ENCODE measurements at regions not wholly inside any gene's neighbourhood (a gene's known extent, or its start where the extent isn't known, plus 50 kb on each side); places are given as distances from the start of the nearest gene placed in this dataset.

DNA sequence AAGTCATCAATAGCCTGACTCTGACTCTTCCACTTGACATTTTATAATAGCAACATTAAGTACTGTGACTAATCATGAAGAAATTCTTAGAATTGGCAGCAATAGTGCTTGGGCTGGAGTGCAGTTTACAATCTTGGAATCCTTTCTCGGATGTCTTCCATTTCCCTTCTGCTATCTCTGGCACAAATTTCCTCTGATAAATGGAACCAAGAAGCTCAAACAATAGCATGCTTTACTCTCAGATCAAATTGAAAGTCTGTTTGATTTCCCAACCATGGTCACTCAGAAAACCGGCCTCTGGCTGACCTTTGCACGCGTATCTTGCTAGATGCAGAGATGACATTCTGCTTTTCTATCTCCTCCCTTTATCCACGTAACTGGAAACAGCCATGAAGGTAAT is 99.0 kb upstream of the SPANXC start (continued):
- TF ChIP-seq TAF9B (IDR thresholded peaks at IDR 0.05; ENCODE audit: partially characterized antibody) (no peak), TFAM (CRISPR knock-in tag; conservative IDR thresholded peaks at IDR 0.05) (no peak)

DNA sequence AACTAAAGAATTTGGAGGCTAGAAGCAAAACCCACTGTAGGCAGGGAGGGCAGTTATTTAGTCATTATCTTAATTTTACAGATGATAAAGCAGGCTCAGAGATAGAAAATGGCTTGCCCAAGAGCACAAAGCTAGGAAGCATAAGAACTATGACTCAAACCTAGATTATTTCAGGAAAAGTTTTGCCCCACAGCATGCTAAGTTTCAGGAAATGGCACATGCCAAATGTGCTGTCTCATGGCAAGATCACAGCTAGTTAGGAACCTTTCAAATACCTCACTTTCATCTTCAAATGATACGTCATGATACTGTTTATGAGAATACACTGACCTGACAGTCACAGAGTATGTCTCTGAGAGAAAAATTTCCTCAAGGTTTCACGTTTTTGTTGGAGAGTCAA is 78.5 kb upstream of the SPANXC start:
- FAIRE-seq (no peak), DNase-seq (ENCODE audit: extremely low read depth in 1 of 4, low spot score in 3 of 4) (no peak), ATAC-seq (no peak)
- in situ Hi-C loops (cut with MboI), result no loop called here
- Histone ChIP-seq H3K36me3 (ENCODE audit: control insufficient read depth, insufficient read depth, low read length) (no peaks in the 10 kb centered on the region), H3K27ac (ENCODE audit: extremely low read depth, low read depth, low read length) (no peak overlapping the region), H3K9ac (ENCODE audit: insufficient read depth in 1 of 2, low read depth in 2 of 2, low read length in 2 of 2) (no peak overlapping the region), H3K4me2 (ENCODE audit: insufficient read depth, low read length) (no peak overlapping the region), H3K27me3 (ENCODE audit: control insufficient read depth in 2 of 2, insufficient read depth in 2 of 2, low read length in 2 of 2) (no peaks in the 10 kb centered on the region), H3K79me2 (ENCODE audit: control insufficient read depth, insufficient read depth, low read length) (no peaks in the 10 kb centered on the region), H3K9me1 (ENCODE audit: control insufficient read depth, insufficient read depth, low read length) (no peaks in the 10 kb centered on the region), H2AFZ (ENCODE audit: low read depth, low read length) (no peak overlapping the region), H3K4me1 (replicated peaks in 1 of 2; ENCODE audit: control insufficient read depth in 2 of 2, insufficient read depth in 2 of 2, low read length in 2 of 2) (no peaks in the 10 kb centered on the region), H4K20me1 (replicated peaks; ENCODE audit: control insufficient read depth, insufficient read depth, low read length) (no peaks in the 10 kb centered on the region), H3K4me3 (no peak overlapping the region), H3K9me3 (replicated peaks; ENCODE audit: control insufficient read depth, insufficient read depth, low read depth, low read length) (no peaks in the 10 kb centered on the region)
- intact Hi-C loops (cut with micrococcal nuclease), result no loop called here
- no TSS peak for BruUV-seq (replicated peaks)
- POLR2A ChIA-PET, result no interaction called here
- CTCF ChIA-PET (ENCODE audit: low intra/inter-chr PET ratio), result no interaction called here
- WGBS (ENCODE audit: insufficient coverage, low coverage, missing lambda C conversion rate), result 0% methylated on average over 2 of the region's 2 CpGs
- TF ChIP-seq ZNF146 (CRISPR knock-in tag; IDR thresholded peaks at IDR 0.05; ENCODE audit: unreplicated experiment) (no peak), ZFP30 (CRISPR knock-in tag; IDR thresholded peaks at IDR 0.05; ENCODE audit: borderline replicate concordance) (no peak), CBX5 (IDR thresholded peaks at IDR 0.05; ENCODE audit: borderline replicate concordance, low read depth) (no peak), SMAD3 (CRISPR knock-in tag; conservative IDR thresholded peaks at IDR 0.05) (no peak), HLTF (IDR thresholded peaks at IDR 0.05) (no peak), ATF7 (IDR thresholded peaks at IDR 0.05) (no peak), LARP7 (IDR thresholded peaks at IDR 0.05) (no peak), LCOR (CRISPR knock-in tag; IDR thresholded peaks at IDR 0.05) (no peak)
- TF ChIP-seq, protein P1, sequence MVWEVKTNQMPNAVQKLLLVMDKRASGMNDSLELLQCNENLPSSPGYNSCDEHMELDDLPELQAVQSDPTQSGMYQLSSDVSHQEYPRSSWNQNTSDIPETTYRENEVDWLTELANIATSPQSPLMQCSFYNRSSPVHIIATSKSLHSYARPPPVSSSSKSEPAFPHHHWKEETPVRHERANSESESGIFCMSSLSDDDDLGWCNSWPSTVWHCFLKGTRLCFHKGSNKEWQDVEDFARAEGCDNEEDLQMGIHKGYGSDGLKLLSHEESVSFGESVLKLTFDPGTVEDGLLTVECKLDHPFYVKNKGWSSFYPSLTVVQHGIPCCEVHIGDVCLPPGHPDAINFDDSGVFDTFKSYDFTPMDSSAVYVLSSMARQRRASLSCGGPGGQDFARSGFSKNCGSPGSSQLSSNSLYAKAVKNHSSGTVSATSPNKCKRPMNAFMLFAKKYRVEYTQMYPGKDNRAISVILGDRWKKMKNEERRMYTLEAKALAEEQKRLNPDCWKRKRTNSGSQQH (CRISPR knock-in tag; IDR thresholded peaks at IDR 0.05), result no peak
- TF ChIP-seq, protein P2, sequence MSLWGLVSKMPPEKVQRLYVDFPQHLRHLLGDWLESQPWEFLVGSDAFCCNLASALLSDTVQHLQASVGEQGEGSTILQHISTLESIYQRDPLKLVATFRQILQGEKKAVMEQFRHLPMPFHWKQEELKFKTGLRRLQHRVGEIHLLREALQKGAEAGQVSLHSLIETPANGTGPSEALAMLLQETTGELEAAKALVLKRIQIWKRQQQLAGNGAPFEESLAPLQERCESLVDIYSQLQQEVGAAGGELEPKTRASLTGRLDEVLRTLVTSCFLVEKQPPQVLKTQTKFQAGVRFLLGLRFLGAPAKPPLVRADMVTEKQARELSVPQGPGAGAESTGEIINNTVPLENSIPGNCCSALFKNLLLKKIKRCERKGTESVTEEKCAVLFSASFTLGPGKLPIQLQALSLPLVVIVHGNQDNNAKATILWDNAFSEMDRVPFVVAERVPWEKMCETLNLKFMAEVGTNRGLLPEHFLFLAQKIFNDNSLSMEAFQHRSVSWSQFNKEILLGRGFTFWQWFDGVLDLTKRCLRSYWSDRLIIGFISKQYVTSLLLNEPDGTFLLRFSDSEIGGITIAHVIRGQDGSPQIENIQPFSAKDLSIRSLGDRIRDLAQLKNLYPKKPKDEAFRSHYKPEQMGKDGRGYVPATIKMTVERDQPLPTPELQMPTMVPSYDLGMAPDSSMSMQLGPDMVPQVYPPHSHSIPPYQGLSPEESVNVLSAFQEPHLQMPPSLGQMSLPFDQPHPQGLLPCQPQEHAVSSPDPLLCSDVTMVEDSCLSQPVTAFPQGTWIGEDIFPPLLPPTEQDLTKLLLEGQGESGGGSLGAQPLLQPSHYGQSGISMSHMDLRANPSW (CRISPR knock-in tag; IDR thresholded peaks at IDR 0.05), result no peak
- TF ChIP-seq, protein P3, sequence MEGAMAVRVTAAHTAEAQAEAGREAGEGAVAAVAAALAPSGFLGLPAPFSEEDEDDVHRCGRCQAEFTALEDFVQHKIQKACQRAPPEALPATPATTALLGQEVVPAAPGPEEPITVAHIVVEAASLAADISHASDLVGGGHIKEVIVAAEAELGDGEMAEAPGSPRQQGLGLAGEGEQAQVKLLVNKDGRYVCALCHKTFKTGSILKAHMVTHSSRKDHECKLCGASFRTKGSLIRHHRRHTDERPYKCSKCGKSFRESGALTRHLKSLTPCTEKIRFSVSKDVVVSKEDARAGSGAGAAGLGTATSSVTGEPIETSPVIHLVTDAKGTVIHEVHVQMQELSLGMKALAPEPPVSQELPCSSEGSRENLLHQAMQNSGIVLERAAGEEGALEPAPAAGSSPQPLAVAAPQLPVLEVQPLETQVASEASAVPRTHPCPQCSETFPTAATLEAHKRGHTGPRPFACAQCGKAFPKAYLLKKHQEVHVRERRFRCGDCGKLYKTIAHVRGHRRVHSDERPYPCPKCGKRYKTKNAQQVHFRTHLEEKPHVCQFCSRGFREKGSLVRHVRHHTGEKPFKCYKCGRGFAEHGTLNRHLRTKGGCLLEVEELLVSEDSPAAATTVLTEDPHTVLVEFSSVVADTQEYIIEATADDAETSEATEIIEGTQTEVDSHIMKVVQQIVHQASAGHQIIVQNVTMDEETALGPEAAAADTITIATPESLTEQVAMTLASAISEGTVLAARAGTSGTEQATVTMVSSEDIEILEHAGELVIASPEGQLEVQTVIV (CRISPR knock-in tag; IDR thresholded peaks at IDR 0.05; ENCODE audit: borderline replicate concordance), result no peak
- TF ChIP-seq, protein P4, sequence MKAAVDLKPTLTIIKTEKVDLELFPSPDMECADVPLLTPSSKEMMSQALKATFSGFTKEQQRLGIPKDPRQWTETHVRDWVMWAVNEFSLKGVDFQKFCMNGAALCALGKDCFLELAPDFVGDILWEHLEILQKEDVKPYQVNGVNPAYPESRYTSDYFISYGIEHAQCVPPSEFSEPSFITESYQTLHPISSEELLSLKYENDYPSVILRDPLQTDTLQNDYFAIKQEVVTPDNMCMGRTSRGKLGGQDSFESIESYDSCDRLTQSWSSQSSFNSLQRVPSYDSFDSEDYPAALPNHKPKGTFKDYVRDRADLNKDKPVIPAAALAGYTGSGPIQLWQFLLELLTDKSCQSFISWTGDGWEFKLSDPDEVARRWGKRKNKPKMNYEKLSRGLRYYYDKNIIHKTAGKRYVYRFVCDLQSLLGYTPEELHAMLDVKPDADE (conservative IDR thresholded peaks at IDR 0.05; ENCODE audit: control insufficient read depth, low read depth, low read length), result no peak

Data from K562 (cell line).